HCT116 (cell line): ENCODE measurements at regions not wholly inside any gene's neighbourhood (a gene's known extent, or its start where the extent isn't known, plus 50 kb on each side); places are given as distances from the start of the nearest gene placed in this dataset.

Experiments
- ATAC-seq: fragments of 200-7000 bp; cut with Tn5 transposase; 2 replicates; pipeline ENCODE4 v1.9.1; 2020; ENCODE audit warnings: mild to moderate bottlenecking, moderate library complexity
- BruUV-seq: library from RNA; stranded (reverse); fragments of 400-500 nt; replicated peaks from 2 replicates; lab custom pipeline; 2021; lab: Mats Ljungman, UMichigan
- CTCF ChIA-PET: fragments of 300-600 bp; sonication (Branson Sonifier 250); formaldehyde crosslinking; loops from one replicate; lab custom pipeline; 2021; ENCODE audit warnings: antibody characterized with exemption; lab: Charles Lee
- POLR2A ChIA-PET: fragments of 300-600, 350-600 bp; sonication (Branson Sonifier 250); formaldehyde crosslinking; loops from one replicate; lab custom pipeline; 2021; ENCODE audit warnings: antibody characterized with exemption; lab: Charles Lee
- RAD21 ChIA-PET, 2 experiments: fragments of 300-600 bp; sonication (Branson Sonifier 250); formaldehyde crosslinking; loops; one replicate each; lab custom pipeline; 2023; ENCODE audit warnings: low total read pairs in 2 of 2; ENCODE audit not compliant: uncharacterized antibody in 2 of 2, unreplicated experiment in 2 of 2, low non-redundant PET in 1 of 2; lab: Charles Lee
- DNase-seq: peaks from one replicate; pipeline ENCODE4 v3.0.0-alpha.2; 2010; ENCODE audit warnings: low read depth, low spot score
- H2AFZ ChIP-seq: fragments of 200-600 bp; shearing (Covaris generic), sonication (generic); 2 replicates; pipeline ENCODE4 v1.6.1; 2017; ENCODE audit warnings: low read depth, mixed run types, mixed read lengths, antibody characterized with exemption, low read length; ENCODE audit not compliant: poor library complexity, severe bottlenecking
- H3K27ac ChIP-seq: 2 replicates; pipeline ENCODE4 v1.5.1; 2012; ENCODE audit warnings: low read depth, low read length
- H3K27me3 ChIP-seq: fragments of 200-600 bp; sonication (generic); 2 replicates; pipeline ENCODE4 v1.6.1; 2016; ENCODE audit warnings: mixed run types, low read length, mixed read lengths; ENCODE audit not compliant: insufficient read depth
- H3K36me3 ChIP-seq, 2 experiments: fragments of 200-500 bp in 1 of 2; fragments of 200-600 bp in 1 of 2; sonication (Bioruptor generic) in 1 of 2; sonication (generic) in 1 of 2; 2 replicates each; pipeline versions ENCODE4 v1.5.1 to v1.6.1; 2014 to 2016; ENCODE audit warnings: low read length in 2 of 2, inconsistent platforms in 1 of 2, mixed read lengths in 1 of 2, mixed run types in 1 of 2; ENCODE audit not compliant: insufficient read depth in 2 of 2, control insufficient read depth in 1 of 2
- H3K4me1 ChIP-seq, 2 experiments: fragments of 200-600 bp in 1 of 2; sonication (generic) in 1 of 2; 2 replicates each; pipeline versions ENCODE4 v1.5.1 to v1.6.1; 2012 to 2017; ENCODE audit warnings: low read length in 2 of 2, inconsistent platforms in 1 of 2, mild to moderate bottlenecking in 1 of 2, mixed read lengths in 1 of 2, mixed run types in 1 of 2, moderate library complexity in 1 of 2; ENCODE audit not compliant: insufficient read depth in 2 of 2, control insufficient read depth in 1 of 2
- H3K4me2 ChIP-seq: fragments of 200-600 bp; sonication (generic); 2 replicates; pipeline ENCODE4 v1.6.1; 2017; ENCODE audit warnings: mixed run types, low read length, mixed read lengths
- H3K4me3 ChIP-seq, 2 experiments: fragments of 200-600 bp in 1 of 2; sonication (generic) in 1 of 2; replicated peaks in 1 of 2; 2 replicates each; pipeline ENCODE4 v1.5.1; 2011 to 2016; ENCODE audit warnings: low read length in 2 of 2, control low read depth in 1 of 2, low read depth in 1 of 2, mild to moderate bottlenecking in 1 of 2, mixed read lengths in 1 of 2, mixed run types in 1 of 2
- H3K79me2 ChIP-seq: fragments of 200-600 bp; sonication (generic); 2 replicates; pipeline ENCODE4 v1.6.1; 2017; ENCODE audit warnings: mild to moderate bottlenecking, mixed run types, low read length, moderate library complexity, mixed read lengths; ENCODE audit not compliant: insufficient read depth
- H3K9ac ChIP-seq: fragments of 200-600 bp; sonication (generic); 2 replicates; pipeline ENCODE4 v1.6.1; 2016; ENCODE audit warnings: low read length, mixed read lengths
- H3K9me2 ChIP-seq: fragments of 200-600 bp; sonication (generic), shearing (Covaris generic); 2 replicates; pipeline ENCODE4 v1.6.1; 2017; ENCODE audit warnings: mixed run types, mild to moderate bottlenecking, moderate library complexity; ENCODE audit not compliant: insufficient read depth
- H3K9me3 ChIP-seq, 2 experiments: fragments of 200-500 bp in 1 of 2; fragments of 200-600 bp in 1 of 2; sonication (Bioruptor generic) in 1 of 2; sonication (generic) in 1 of 2; 2 replicates each; pipeline ENCODE4 v1.6.1; 2014 to 2017; ENCODE audit warnings: low read length in 2 of 2, mixed read lengths in 2 of 2, inconsistent platforms in 1 of 2, low read depth in 1 of 2, mild to moderate bottlenecking in 1 of 2, mixed run types in 1 of 2, moderate library complexity in 1 of 2; ENCODE audit not compliant: control insufficient read depth in 1 of 2, insufficient read depth in 1 of 2
- H4K20me1 ChIP-seq: fragments of 200-600 bp; sonication (generic), shearing (Covaris generic); 2 replicates; pipeline ENCODE4 v1.6.1; 2017; ENCODE audit warnings: mixed run types, mild to moderate bottlenecking, moderate library complexity; ENCODE audit not compliant: insufficient read depth
- ELF1 ChIP-seq: IDR thresholded peaks from 2 replicates; pipeline ENCODE4 v1.6.1; 2012; ENCODE audit warnings: low read depth, borderline replicate concordance
- EZH2phosphoT487 ChIP-seq: fragments of 200-600 bp; IDR thresholded peaks from 2 replicates; pipeline ENCODE4 v1.6.1; 2018; ENCODE audit warnings: antibody characterized with exemption, borderline replicate concordance
- MAX ChIP-seq: IDR thresholded peaks from 2 replicates; pipeline ENCODE4 v1.6.1; 2012
- REST ChIP-seq: IDR thresholded peaks from 2 replicates; pipeline ENCODE4 v1.6.1; 2012; ENCODE audit warnings: low read depth
- TCF7L2 ChIP-seq: IDR thresholded peaks from 2 replicates; pipeline ENCODE4 v1.7.0; 2011; ENCODE audit warnings: borderline replicate concordance, inconsistent platforms; ENCODE audit not compliant: insufficient read depth, insufficient read length; ENCODE audit errors: extremely low read depth
- ZNF274 ChIP-seq: fragments of 200-500 bp; sonication (Bioruptor generic); IDR thresholded peaks from 2 replicates; pipeline ENCODE4 v1.6.1; 2014; ENCODE audit warnings: mild to moderate bottlenecking, low read depth, low read length, inconsistent platforms
- intact Hi-C: fragments of 100-400 bp; cut with micrococcal nuclease; formaldehyde crosslinking; loops from 2 replicates; pipeline ENCODE4 v1.10.0; 2022

- BruUV-seq = no TSS peak
- H4K20me1 ChIP-seq = no peaks in the 10 kb centered on the region
- RAD21 ChIA-PET = no interaction called here
- H3K36me3 ChIP-seq = no peaks in the 10 kb centered on the region
- no peak for DNase-seq
- no peak for TF ChIP-seq ZNF274
- TF ChIP-seq ELF1 = no peak
- TF ChIP-seq EZH2phosphoT487 = no peak
- TF ChIP-seq MAX = no peak
- TF ChIP-seq REST = no peak
- TF ChIP-seq TCF7L2 = no peak
- H3K4me2 ChIP-seq = no peak overlapping the region
- H3K9me3 ChIP-seq = no peaks in the 10 kb centered on the region
- no peak overlapping the region for H3K4me3 ChIP-seq
- ATAC-seq = no peak
- CTCF ChIA-PET = no interaction called here
- no peak overlapping the region for H2AFZ ChIP-seq
- H3K79me2 ChIP-seq = no peaks in the 10 kb centered on the region
- POLR2A ChIA-PET = no interaction called here
- intact Hi-C loops = no loop called here
- H3K9me2 ChIP-seq = no peaks in the 10 kb centered on the region
- H3K9ac ChIP-seq = no peak overlapping the region
- H3K27ac ChIP-seq = no peak overlapping the region
- H3K27me3 ChIP-seq = peaks cover 14% of the 10 kb centered on the region; the same call in 1 of the 2 replicates
- H3K4me1 ChIP-seq = no peaks in the 10 kb centered on the region; a peak in 1 of 4 replicates
These were observed 534.5 kb upstream of the CLINT1 start for GRCh38 chr5:158393457-158393856.
